WTC11 (cell line): ENCODE measurements at regions not wholly inside any gene's neighbourhood (a gene's known extent, or its start where the extent isn't known, plus 50 kb on each side); places are given as distances from the start of the nearest gene placed in this dataset.

ENCODE experiments used
- ATF1 ChIP-seq: sonication (generic); formaldehyde crosslinking; IDR thresholded peaks from 2 replicates; pipeline ENCODE4 v1.8.1; 2023; ENCODE audit warnings: mild to moderate bottlenecking, moderate library complexity, missing genetic modification reagents
- ETV6 ChIP-seq: sonication (generic); formaldehyde crosslinking; IDR thresholded peaks from 2 replicates; pipeline ENCODE4 v1.8.1; 2022; ENCODE audit warnings: mild to moderate bottlenecking, missing genetic modification reagents
- GABPB1 ChIP-seq: sonication (generic); formaldehyde crosslinking; IDR thresholded peaks from 2 replicates; pipeline ENCODE4 v1.8.1; 2023; ENCODE audit warnings: mild to moderate bottlenecking, missing genetic modification reagents
- IRF2 ChIP-seq: sonication (generic); formaldehyde crosslinking; IDR thresholded peaks from 2 replicates; pipeline ENCODE4 v1.8.0; 2022; ENCODE audit warnings: low read depth, missing genetic modification reagents, borderline replicate concordance
- TF ChIP-seq, protein P1 (sequence below): fragments of 200-600 bp; IDR thresholded peaks from 2 replicates; pipeline ENCODE4 v1.8.0; 2022; ENCODE audit warnings: antibody characterized with exemption
- TF ChIP-seq, protein P2 (sequence below): sonication (generic); formaldehyde crosslinking; IDR thresholded peaks from 2 replicates; pipeline ENCODE4 v1.8.0; 2022; ENCODE audit warnings: mild to moderate bottlenecking, missing genetic modification reagents

DNA sequence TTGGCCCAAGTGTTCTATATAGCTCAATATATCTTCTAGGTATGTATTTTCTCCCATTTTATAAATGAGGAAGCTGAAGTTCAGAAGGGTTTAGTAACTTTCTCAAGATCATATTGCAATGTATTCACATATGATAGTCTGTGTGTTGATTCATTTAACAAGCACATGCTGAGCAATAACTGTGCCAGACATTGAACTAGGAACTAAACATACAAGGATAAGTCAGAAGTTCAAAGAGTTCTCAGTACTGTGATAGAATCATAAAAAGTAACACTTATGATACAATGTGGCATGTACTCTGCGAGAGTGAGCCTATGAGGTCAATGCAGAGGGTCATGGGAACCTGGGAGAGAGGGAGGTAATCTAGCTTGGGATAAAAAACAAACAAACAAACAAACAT is 1082.2 kb upstream of the TENM4 start:
- no peak for TF ChIP-seq ATF1 (CRISPR knock-in tag)
- TF ChIP-seq GABPB1: no peak
- TF ChIP-seq, protein P1, sequence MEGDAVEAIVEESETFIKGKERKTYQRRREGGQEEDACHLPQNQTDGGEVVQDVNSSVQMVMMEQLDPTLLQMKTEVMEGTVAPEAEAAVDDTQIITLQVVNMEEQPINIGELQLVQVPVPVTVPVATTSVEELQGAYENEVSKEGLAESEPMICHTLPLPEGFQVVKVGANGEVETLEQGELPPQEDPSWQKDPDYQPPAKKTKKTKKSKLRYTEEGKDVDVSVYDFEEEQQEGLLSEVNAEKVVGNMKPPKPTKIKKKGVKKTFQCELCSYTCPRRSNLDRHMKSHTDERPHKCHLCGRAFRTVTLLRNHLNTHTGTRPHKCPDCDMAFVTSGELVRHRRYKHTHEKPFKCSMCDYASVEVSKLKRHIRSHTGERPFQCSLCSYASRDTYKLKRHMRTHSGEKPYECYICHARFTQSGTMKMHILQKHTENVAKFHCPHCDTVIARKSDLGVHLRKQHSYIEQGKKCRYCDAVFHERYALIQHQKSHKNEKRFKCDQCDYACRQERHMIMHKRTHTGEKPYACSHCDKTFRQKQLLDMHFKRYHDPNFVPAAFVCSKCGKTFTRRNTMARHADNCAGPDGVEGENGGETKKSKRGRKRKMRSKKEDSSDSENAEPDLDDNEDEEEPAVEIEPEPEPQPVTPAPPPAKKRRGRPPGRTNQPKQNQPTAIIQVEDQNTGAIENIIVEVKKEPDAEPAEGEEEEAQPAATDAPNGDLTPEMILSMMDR: no peak
- TF ChIP-seq, protein P2, sequence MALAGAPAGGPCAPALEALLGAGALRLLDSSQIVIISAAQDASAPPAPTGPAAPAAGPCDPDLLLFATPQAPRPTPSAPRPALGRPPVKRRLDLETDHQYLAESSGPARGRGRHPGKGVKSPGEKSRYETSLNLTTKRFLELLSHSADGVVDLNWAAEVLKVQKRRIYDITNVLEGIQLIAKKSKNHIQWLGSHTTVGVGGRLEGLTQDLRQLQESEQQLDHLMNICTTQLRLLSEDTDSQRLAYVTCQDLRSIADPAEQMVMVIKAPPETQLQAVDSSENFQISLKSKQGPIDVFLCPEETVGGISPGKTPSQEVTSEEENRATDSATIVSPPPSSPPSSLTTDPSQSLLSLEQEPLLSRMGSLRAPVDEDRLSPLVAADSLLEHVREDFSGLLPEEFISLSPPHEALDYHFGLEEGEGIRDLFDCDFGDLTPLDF (CRISPR knock-in tag): no peak
- no peak for TF ChIP-seq ETV6 (CRISPR knock-in tag)
- no peak for TF ChIP-seq IRF2 (CRISPR knock-in tag)
